ENCODE measurements at regions not wholly inside any gene's neighbourhood (a gene's known extent, or its start where the extent isn't known, plus 50 kb on each side); places are given as distances from the start of the nearest gene placed in this dataset.

GRCh38 chr1:157219182-157219581, 81.0 kb upstream of the ETV3 start:
- TF ChIP-seq ZBTB33 (IDR thresholded peaks at IDR 0.05; ENCODE audit: extremely low read depth, insufficient replicate concordance, low read length) = no peak
- TF ChIP-seq CTCF (IDR thresholded peaks at IDR 0.05 in 2 of 3, conservative IDR thresholded peaks at IDR 0.05 in 1 of 3; ENCODE audit: borderline replicate concordance in 1 of 3, insufficient read depth in 1 of 3, low read depth in 2 of 3, low read length in 2 of 3) = no peak
- TF ChIP-seq POLR2A (IDR thresholded peaks at IDR 0.05; ENCODE audit: borderline replicate concordance, extremely low read depth, insufficient read depth, insufficient read length) = no peak
